ENCODE measurements at regions not wholly inside any gene's neighbourhood (a gene's known extent, or its start where the extent isn't known, plus 50 kb on each side); places are given as distances from the start of the nearest gene placed in this dataset.

GRCh38 chr13:21938168-21938567 lies 267.3 kb downstream of the FGF9 start:
- DNase-seq (ENCODE audit: low spot score): no peak
- in situ Hi-C loops (cut with MboI; ENCODE audit: low pct_unique_long_range_greater_than_20kb, low sequenced_read_pairs, unreplicated experiment): no loop called here
- TF ChIP-seq CTCF (IDR thresholded peaks at IDR 0.05; ENCODE audit: extremely low read depth, insufficient read depth, missing control alignments): no peak

GRCh38 chr13:21938636-21939035 lies 267.8 kb downstream of the FGF9 start:
- in situ Hi-C loops (cut with MboI; ENCODE audit: low pct_unique_long_range_greater_than_20kb, low sequenced_read_pairs, unreplicated experiment): no loop called here
- no peak for TF ChIP-seq CTCF (IDR thresholded peaks at IDR 0.05; ENCODE audit: extremely low read depth, insufficient read depth, missing control alignments)
- no peak for DNase-seq (ENCODE audit: low spot score)

- TF ChIP-seq CTCF (IDR thresholded peaks at IDR 0.05; ENCODE audit: extremely low read depth, insufficient read depth, missing control alignments): no peak
- DNase-seq (ENCODE audit: low spot score): no peak
- in situ Hi-C loops (cut with MboI; ENCODE audit: low pct_unique_long_range_greater_than_20kb, low sequenced_read_pairs, unreplicated experiment): no loop called here
These were observed 271.2 kb downstream of the FGF9 start for GRCh38 chr13:21942061-21942460.

GRCh38 chr13:21944610-21945009 lies 273.7 kb downstream of the FGF9 start:
- DNase-seq (ENCODE audit: low spot score): no peak
- no peak for TF ChIP-seq CTCF (IDR thresholded peaks at IDR 0.05; ENCODE audit: extremely low read depth, insufficient read depth, missing control alignments)
- in situ Hi-C loops (cut with MboI; ENCODE audit: low pct_unique_long_range_greater_than_20kb, low sequenced_read_pairs, unreplicated experiment): no loop called here

- in situ Hi-C loops (cut with MboI; ENCODE audit: low pct_unique_long_range_greater_than_20kb, low sequenced_read_pairs, unreplicated experiment): no loop called here
- TF ChIP-seq CTCF (IDR thresholded peaks at IDR 0.05; ENCODE audit: extremely low read depth, insufficient read depth, missing control alignments): no peak
- DNase-seq (ENCODE audit: low spot score): no peak
These were observed 274.3 kb downstream of the FGF9 start for GRCh38 chr13:21945195-21945594.

GRCh38 chr13:21946964-21947363 lies 276.1 kb downstream of the FGF9 start:
- in situ Hi-C loops (cut with MboI; ENCODE audit: low pct_unique_long_range_greater_than_20kb, low sequenced_read_pairs, unreplicated experiment): no loop called here
- TF ChIP-seq CTCF (IDR thresholded peaks at IDR 0.05; ENCODE audit: extremely low read depth, insufficient read depth, missing control alignments): no peak
- DNase-seq (ENCODE audit: low spot score): no peak

Data from GM13977 (cell line).